Glutamatergic neuron (in vitro differentiated cells): ENCODE measurements at regions not wholly inside any gene's neighbourhood (a gene's known extent, or its start where the extent isn't known, plus 50 kb on each side); places are given as distances from the start of the nearest gene placed in this dataset.
A peak's percentile ranks its signal among the peaks of the same experiment; 100 is the strongest.

Experiments used
- DNase-seq: peaks from one replicate; pipeline ENCODE4 v3.0.0; 2022
- H3K27ac Mint-ChIP-seq: one replicate; pipeline ENCODE4 v1.8.0; 2020; ENCODE audit warnings: mild to moderate bottlenecking, mixed read lengths, inconsistent platforms; ENCODE audit not compliant: unreplicated experiment
- H3K27me3 Mint-ChIP-seq: one replicate; pipeline ENCODE4 v1.8.0; 2020; ENCODE audit warnings: mild to moderate bottlenecking, moderate library complexity, mixed read lengths, inconsistent platforms; ENCODE audit not compliant: unreplicated experiment
- H3K36me3 Mint-ChIP-seq: one replicate; pipeline ENCODE4 v1.8.0; 2020; ENCODE audit warnings: mild to moderate bottlenecking, mixed read lengths, inconsistent platforms; ENCODE audit not compliant: unreplicated experiment
- H3K4me1 Mint-ChIP-seq: one replicate; pipeline ENCODE4 v1.8.0; 2020; ENCODE audit warnings: mild to moderate bottlenecking, low read depth, mixed read lengths, inconsistent platforms; ENCODE audit not compliant: unreplicated experiment
- H3K4me3 Mint-ChIP-seq: one replicate; pipeline ENCODE4 v1.8.0; 2020; ENCODE audit warnings: mild to moderate bottlenecking, mixed read lengths, inconsistent platforms; ENCODE audit not compliant: unreplicated experiment
- H3K9me3 Mint-ChIP-seq: one replicate; pipeline ENCODE4 v1.8.0; 2020; ENCODE audit warnings: mild to moderate bottlenecking, moderate library complexity, mixed read lengths, inconsistent platforms; ENCODE audit not compliant: unreplicated experiment
- CTCF ChIP-seq: fragments of 200-600 bp; sonication (generic); IDR thresholded peaks from one replicate; pipeline ENCODE4 v1.5.0; 2021; ENCODE audit not compliant: partially characterized antibody, unreplicated experiment

- peak overlapping the region; percentile 65 for H3K27ac Mint-ChIP-seq
Measured at GRCh38 chr3:88618021-88618645, 468.4 kb downstream of the C3orf38 start.

GRCh38 chr3:88621586-88621985, 471.8 kb downstream of the C3orf38 start:
- Mint-ChIP-seq H3K4me1 (peaks cover 24% of the 10 kb centered on the region), H3K9me3 (peaks cover 2% of the 10 kb centered on the region), H3K27ac (no peak overlapping the region), H3K27me3 (no peaks in the 10 kb centered on the region), H3K4me3 (no peak overlapping the region), H3K36me3 (no peaks in the 10 kb centered on the region)
- DNase-seq = no peak
- TF ChIP-seq CTCF = no peak

More at GRCh38 chr3:88618021-88618645, 468.4 kb downstream of the C3orf38 start:
- no peaks in the 10 kb centered on the region for H3K27me3 Mint-ChIP-seq
- no peak for TF ChIP-seq CTCF
- H3K36me3 Mint-ChIP-seq = no peaks in the 10 kb centered on the region
- peak; percentile 25 for DNase-seq
- H3K9me3 Mint-ChIP-seq = peaks cover 2% of the 10 kb centered on the region
- H3K4me1 Mint-ChIP-seq = peaks cover 31% of the 10 kb centered on the region
- no peak overlapping the region for H3K4me3 Mint-ChIP-seq

- Mint-ChIP-seq H3K36me3 (no peaks in the 10 kb centered on the region), H3K27ac (no peak overlapping the region), H3K4me3 (no peak overlapping the region), H3K27me3 (no peaks in the 10 kb centered on the region), H3K9me3 (peaks cover 4% of the 10 kb centered on the region), H3K4me1 (peaks cover 14% of the 10 kb centered on the region)
- DNase-seq = no peak
- TF ChIP-seq CTCF = no peak
Measured at GRCh38 chr3:88623709-88624108, 473.9 kb downstream of the C3orf38 start.

- Mint-ChIP-seq H3K9me3 (peaks cover 6% of the 10 kb centered on the region), H3K27ac (peak overlapping the region; percentile 62), H3K4me1 (peaks cover 4% of the 10 kb centered on the region), H3K4me3 (no peak overlapping the region), H3K36me3 (no peaks in the 10 kb centered on the region), H3K27me3 (no peaks in the 10 kb centered on the region)
- no peak for DNase-seq
- no peak for TF ChIP-seq CTCF
Measured at GRCh38 chr3:88626456-88627120, 476.8 kb downstream of the C3orf38 start.

GRCh38 chr3:88628901-88629300, 478.5 kb upstream of the EPHA3 start:
- H3K27ac Mint-ChIP-seq = no peak overlapping the region
- no peaks in the 10 kb centered on the region for H3K27me3 Mint-ChIP-seq
- peaks cover 4% of the 10 kb centered on the region for H3K4me1 Mint-ChIP-seq
- H3K4me3 Mint-ChIP-seq = no peak overlapping the region
- no peaks in the 10 kb centered on the region for H3K36me3 Mint-ChIP-seq
- peaks cover 6% of the 10 kb centered on the region for H3K9me3 Mint-ChIP-seq
- DNase-seq = no peak
- TF ChIP-seq CTCF = no peak
